BE2C (cell line): ENCODE measurements at regions not wholly inside any gene's neighbourhood (a gene's known extent, or its start where the extent isn't known, plus 50 kb on each side); places are given as distances from the start of the nearest gene placed in this dataset.

Experiments used
- DNase-seq: peaks from one replicate; pipeline ENCODE4 v3.0.0-alpha.2; 2020
- H3K27me3 ChIP-seq: fragments of 250-450 bp; sonication (Bioruptor Pico); 2 replicates; pipeline ENCODE4 v1.5.1; 2020; ENCODE audit warnings: mild to moderate bottlenecking
- H3K36me3 ChIP-seq: fragments of 250-450 bp; sonication (Bioruptor Pico); 2 replicates; pipeline ENCODE4 v1.5.1; 2020; ENCODE audit warnings: mild to moderate bottlenecking
- H3K4me1 ChIP-seq: fragments of 250-450 bp; sonication (Bioruptor Pico); 2 replicates; pipeline ENCODE4 v1.5.1; 2020
- H3K4me3 ChIP-seq: 2 replicates; pipeline ENCODE4 v1.5.1; 2011; ENCODE audit warnings: low read depth, low read length
- H3K9me3 ChIP-seq: fragments of 250-450 bp; sonication (Bioruptor Pico); 2 replicates; pipeline ENCODE4 v1.5.1; 2020
- TF ChIP-seq, protein P1 (sequence below): IDR thresholded peaks from 2 replicates; pipeline ENCODE4 v1.5.1; 2012; ENCODE audit warnings: mild to moderate bottlenecking, low read depth, low read length

DNA sequence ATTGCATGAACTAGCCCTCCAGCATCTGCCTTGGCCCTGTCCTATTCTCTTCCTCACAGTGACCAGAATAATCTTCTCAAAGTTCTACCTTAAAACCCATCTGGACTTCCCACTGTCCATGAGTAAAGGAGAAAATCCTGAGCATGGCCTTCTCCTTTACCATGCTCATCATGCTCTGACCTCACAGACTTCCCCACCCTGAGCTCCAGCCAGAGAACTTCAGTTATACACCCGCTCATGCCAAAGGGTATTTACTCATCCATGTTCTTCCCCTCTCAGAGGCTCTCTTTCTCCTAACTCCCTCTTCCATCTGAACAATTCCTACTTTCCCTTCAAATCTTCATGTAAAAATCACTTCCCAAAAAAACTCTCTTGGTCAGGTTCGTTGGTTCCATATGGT lies 188.4 kb downstream of the SETD4 start:
- no peaks in the 10 kb centered on the region for H3K36me3 ChIP-seq

DNA sequence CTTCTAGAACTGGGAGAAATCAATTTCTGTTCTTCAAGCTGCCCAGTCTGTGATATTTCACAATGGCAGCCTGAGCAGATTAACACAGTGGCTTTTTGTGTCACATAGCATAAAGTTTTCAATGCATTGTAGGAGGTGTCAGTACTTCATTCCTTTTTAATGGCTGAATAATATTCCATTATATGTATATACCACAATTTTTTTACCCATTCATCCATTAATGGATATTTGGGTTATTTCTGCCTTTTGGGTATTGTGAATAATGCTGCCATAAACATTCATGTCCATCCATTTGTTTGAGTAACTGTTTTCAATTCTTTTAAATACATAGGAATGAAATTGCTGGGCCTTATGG lies 191.5 kb downstream of the SETD4 start:
- TF ChIP-seq, protein P1, sequence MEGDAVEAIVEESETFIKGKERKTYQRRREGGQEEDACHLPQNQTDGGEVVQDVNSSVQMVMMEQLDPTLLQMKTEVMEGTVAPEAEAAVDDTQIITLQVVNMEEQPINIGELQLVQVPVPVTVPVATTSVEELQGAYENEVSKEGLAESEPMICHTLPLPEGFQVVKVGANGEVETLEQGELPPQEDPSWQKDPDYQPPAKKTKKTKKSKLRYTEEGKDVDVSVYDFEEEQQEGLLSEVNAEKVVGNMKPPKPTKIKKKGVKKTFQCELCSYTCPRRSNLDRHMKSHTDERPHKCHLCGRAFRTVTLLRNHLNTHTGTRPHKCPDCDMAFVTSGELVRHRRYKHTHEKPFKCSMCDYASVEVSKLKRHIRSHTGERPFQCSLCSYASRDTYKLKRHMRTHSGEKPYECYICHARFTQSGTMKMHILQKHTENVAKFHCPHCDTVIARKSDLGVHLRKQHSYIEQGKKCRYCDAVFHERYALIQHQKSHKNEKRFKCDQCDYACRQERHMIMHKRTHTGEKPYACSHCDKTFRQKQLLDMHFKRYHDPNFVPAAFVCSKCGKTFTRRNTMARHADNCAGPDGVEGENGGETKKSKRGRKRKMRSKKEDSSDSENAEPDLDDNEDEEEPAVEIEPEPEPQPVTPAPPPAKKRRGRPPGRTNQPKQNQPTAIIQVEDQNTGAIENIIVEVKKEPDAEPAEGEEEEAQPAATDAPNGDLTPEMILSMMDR = no peak
- DNase-seq = no peak
- H3K27me3 ChIP-seq = no peaks in the 10 kb centered on the region
- no peaks in the 10 kb centered on the region for H3K4me1 ChIP-seq
- no peak overlapping the region for H3K4me3 ChIP-seq
- H3K36me3 ChIP-seq = no peaks in the 10 kb centered on the region
- no peaks in the 10 kb centered on the region for H3K9me3 ChIP-seq

More for the DNA sequence above, 188.4 kb downstream of the SETD4 start:
- H3K4me1 ChIP-seq = no peaks in the 10 kb centered on the region
- TF ChIP-seq, protein P1 = no peak
- H3K9me3 ChIP-seq = no peaks in the 10 kb centered on the region
- H3K27me3 ChIP-seq = no peaks in the 10 kb centered on the region
- H3K4me3 ChIP-seq = no peak overlapping the region
- DNase-seq = no peak

DNA sequence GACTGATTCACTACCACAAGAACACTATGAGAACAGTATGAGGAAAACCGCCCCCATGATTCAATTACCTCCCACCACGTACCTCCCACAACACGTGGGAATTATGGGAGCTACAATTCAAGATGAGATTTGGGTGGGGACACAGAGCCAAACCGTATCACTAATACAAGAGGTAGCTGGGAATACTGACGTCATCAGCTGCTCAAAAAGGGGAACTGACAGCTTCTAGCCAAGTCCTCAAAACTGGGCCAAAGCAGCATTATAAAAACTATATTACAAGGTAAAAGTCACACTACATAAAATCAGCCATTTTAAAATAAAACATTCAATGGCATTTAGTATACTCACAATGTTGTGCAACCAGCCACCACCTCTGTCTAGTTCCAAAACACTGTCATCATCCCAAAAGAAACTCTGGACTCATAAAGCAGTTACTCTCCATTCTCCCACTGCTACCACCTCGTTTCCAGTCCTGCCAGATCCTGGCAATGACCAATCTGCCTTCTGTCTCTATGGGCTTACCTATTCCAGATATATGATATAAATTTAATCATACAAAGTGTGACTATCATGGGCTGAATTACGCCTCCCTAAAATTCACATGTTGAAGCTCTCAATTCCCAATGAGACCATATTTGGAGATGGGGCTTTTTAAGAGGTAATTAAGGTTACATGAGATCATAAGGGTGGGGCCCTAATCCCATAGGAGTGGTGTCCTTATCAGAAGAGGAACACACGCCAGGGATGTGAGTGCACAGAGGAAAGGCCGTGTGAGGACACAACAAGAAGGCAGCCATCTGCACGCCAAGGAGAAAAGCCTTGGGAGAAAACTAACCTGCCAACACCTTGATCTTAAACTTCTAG lies 192.1 kb downstream of the SETD4 start:
- H3K4me1 ChIP-seq = no peaks in the 10 kb centered on the region
- DNase-seq = no peak
- no peak overlapping the region for H3K4me3 ChIP-seq

DNA sequence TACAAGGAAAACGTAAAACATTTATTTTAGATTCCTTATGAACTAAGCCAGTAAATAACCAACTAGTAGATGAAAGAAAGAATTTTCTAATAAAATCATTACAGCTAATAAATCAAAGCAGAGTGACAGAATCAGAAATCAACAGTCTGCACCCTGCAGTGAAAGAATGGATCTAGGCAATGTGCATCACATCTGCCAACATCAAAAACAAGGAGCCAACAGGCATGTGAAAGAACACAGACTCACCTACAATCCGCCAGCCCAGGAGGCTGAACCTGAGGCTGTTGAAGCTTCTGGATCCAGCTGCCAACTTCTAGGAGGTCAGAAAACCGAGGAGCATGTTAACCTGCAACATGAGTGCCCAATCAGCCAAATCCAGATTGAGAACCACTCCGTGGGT lies 196.3 kb downstream of the SETD4 start:
- no peaks in the 10 kb centered on the region for H3K9me3 ChIP-seq
- no peak for DNase-seq
- no peaks in the 10 kb centered on the region for H3K27me3 ChIP-seq
- TF ChIP-seq, protein P1 = no peak
- H3K4me3 ChIP-seq = no peak overlapping the region
- no peaks in the 10 kb centered on the region for H3K4me1 ChIP-seq
- H3K36me3 ChIP-seq = no peaks in the 10 kb centered on the region

More for the DNA sequence above, 192.1 kb downstream of the SETD4 start:
- H3K27me3 ChIP-seq = no peaks in the 10 kb centered on the region
- TF ChIP-seq, protein P1 = no peak
- H3K36me3 ChIP-seq = no peaks in the 10 kb centered on the region
- H3K9me3 ChIP-seq = no peaks in the 10 kb centered on the region

DNA sequence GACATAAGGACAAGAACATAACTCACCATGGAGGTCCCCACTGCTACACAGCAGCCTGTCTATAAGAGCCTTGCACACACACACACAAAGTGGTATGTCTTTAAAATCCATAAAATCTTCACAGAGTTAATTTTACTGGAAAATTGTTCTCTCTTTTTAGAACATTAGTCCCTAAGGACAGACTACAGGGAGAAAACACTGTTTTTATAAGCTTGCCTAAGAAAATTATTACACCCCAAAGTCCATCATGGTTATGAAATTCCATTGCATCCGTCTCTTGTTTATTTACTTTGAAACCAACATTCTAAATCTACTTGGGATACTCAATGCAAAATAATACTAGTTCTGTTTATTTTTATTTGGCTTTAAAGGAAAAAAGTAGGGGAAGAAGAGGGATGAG lies 197.4 kb downstream of the SETD4 start:
- Histone ChIP-seq H3K4me3 (no peak overlapping the region), H3K27me3 (no peaks in the 10 kb centered on the region), H3K4me1 (no peaks in the 10 kb centered on the region), H3K9me3 (no peaks in the 10 kb centered on the region), H3K36me3 (no peaks in the 10 kb centered on the region)
- no peak for DNase-seq
- TF ChIP-seq, protein P1 = no peak

DNA sequence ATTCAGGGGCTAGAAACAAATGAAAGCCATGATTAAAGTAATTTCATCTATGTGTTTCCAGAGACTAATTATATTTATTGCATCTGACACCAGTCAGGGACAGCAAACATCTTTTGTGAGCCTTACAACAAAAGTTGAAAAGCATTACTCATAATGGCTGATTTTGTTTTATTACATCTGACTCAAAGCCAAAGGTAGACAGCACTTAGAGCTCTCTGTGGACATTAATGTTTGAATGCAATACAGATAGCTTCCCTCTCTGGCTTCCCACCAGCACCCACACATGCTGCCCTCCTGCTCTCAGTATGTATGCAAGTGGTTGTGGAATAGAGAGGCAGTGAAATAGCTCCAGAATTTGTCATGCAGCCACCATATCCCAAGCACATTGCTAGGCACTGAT lies 198.7 kb downstream of the SETD4 start:
- no peak for DNase-seq
- H3K9me3 ChIP-seq = no peaks in the 10 kb centered on the region
- H3K4me1 ChIP-seq = no peaks in the 10 kb centered on the region
- TF ChIP-seq, protein P1 = no peak
- no peaks in the 10 kb centered on the region for H3K27me3 ChIP-seq
- no peaks in the 10 kb centered on the region for H3K36me3 ChIP-seq
- H3K4me3 ChIP-seq = no peak overlapping the region
